GM12878 (cell line): ENCODE measurements at regions not wholly inside any gene's neighbourhood (a gene's known extent, or its start where the extent isn't known, plus 50 kb on each side); places are given as distances from the start of the nearest gene placed in this dataset.

Experiments
- ATAC-seq: fragments of 200-7000 bp; cut with Tn5 transposase; 3 replicates; pipeline ENCODE4 v1.9.1; 2020; ENCODE audit warnings: mild to moderate bottlenecking, moderate library complexity
- BruUV-seq: library from RNA; stranded (reverse); fragments of 400-500 nt; replicated peaks from 2 replicates; lab custom pipeline; 2021; lab: Mats Ljungman, UMichigan
- CTCF ChIA-PET: fragments of 300-600 bp; sonication (Branson Sonifier 250); formaldehyde crosslinking; extraction: SDS; loops from one replicate; lab custom pipeline; 2021; ENCODE audit warnings: inconsistent platforms; lab: Yijun Ruan, JAX
- POLR2A ChIA-PET: fragments of 350-600 bp; formaldehyde crosslinking; extraction: SDS; loops from one replicate; lab custom pipeline; 2021; ENCODE audit warnings: inconsistent platforms; lab: Charles Lee
- RAD21 ChIA-PET: fragments of 300-600 bp; sonication (Branson Sonifier 250); formaldehyde crosslinking; loops from one replicate; lab custom pipeline; 2023; ENCODE audit warnings: antibody characterized with exemption; ENCODE audit not compliant: unreplicated experiment; lab: Charles Lee
- SMC1A ChIA-PET: fragments of 300-600 bp; sonication (Branson Sonifier 250); formaldehyde crosslinking; loops from one replicate; lab custom pipeline; 2023; ENCODE audit not compliant: unreplicated experiment, uncharacterized antibody; lab: Charles Lee
- DNase-seq: peaks from one replicate; pipeline ENCODE4 v3.0.0-alpha.2; 2011; ENCODE audit warnings: low read depth, low spot score
- FAIRE-seq: peaks from 3 replicates; lab custom pipeline; 2011; peaks lifted over from hg19 to GRCh38; lab: Jason Lieb, UNC
- H2AFZ ChIP-seq: 2 replicates; pipeline ENCODE4 v1.6.0; 2011; ENCODE audit warnings: low read depth, low read length, control low read depth; ENCODE audit not compliant: control insufficient read depth
- H3K27ac ChIP-seq: 2 replicates; pipeline ENCODE4 v1.5.1; 2011; ENCODE audit warnings: control low read depth; ENCODE audit not compliant: control insufficient read depth, insufficient read depth
- H3K27me3 ChIP-seq, 2 experiments: replicated peaks in 1 of 2; 2 replicates each; pipeline versions ENCODE4 v1.6.0 to v1.6.1; 2011; ENCODE audit warnings: low read length in 1 of 2; ENCODE audit not compliant: control insufficient read depth in 2 of 2, insufficient read depth in 2 of 2
- H3K36me3 ChIP-seq, 2 experiments: 2 replicates each; pipeline ENCODE4 v1.5.1; 2011; ENCODE audit warnings: low read length in 1 of 2; ENCODE audit not compliant: control insufficient read depth in 2 of 2, insufficient read depth in 2 of 2
- H3K4me1 ChIP-seq: 2 replicates; pipeline ENCODE4 v1.6.1; 2011; ENCODE audit warnings: mild to moderate bottlenecking, low read length, moderate library complexity, mixed read lengths; ENCODE audit not compliant: control insufficient read depth, insufficient read depth
- H3K4me2 ChIP-seq: 2 replicates; pipeline ENCODE4 v1.6.0; 2011; ENCODE audit warnings: control low read depth; ENCODE audit not compliant: control insufficient read depth, insufficient read depth
- H3K4me3 ChIP-seq: fragments of 200-600 bp; sonication (generic); 2 replicates; pipeline ENCODE4 v1.5.1; 2016
- H3K79me2 ChIP-seq: 2 replicates; pipeline ENCODE4 v1.6.0; 2011; ENCODE audit warnings: low read length; ENCODE audit not compliant: control insufficient read depth, insufficient read depth
- H3K9ac ChIP-seq: 2 replicates; pipeline ENCODE4 v1.8.0; 2011; ENCODE audit warnings: low read length, control low read depth, mixed read lengths; ENCODE audit not compliant: control insufficient read depth, insufficient read depth
- H3K9me3 ChIP-seq: replicated peaks from 3 replicates; pipeline ENCODE4 v1.5.1; 2011; ENCODE audit warnings: mild to moderate bottlenecking, low read length; ENCODE audit not compliant: control insufficient read depth, insufficient read depth
- H4K20me1 ChIP-seq: 2 replicates; pipeline ENCODE4 v1.6.0; 2011; ENCODE audit not compliant: control insufficient read depth, insufficient read depth
- E4F1 ChIP-seq: fragments of 450-650 bp; IDR thresholded peaks from 2 replicates; pipeline ENCODE4 v1.6.1; 2018; ENCODE audit warnings: borderline replicate concordance, mild to moderate bottlenecking; ENCODE audit not compliant: partially characterized antibody
- KAT2A ChIP-seq: conservative IDR thresholded peaks from 2 replicates; pipeline ENCODE4 v1.6.1; 2011; ENCODE audit warnings: low read depth, low read length; ENCODE audit not compliant: control insufficient read depth
- PML ChIP-seq: IDR thresholded peaks from 2 replicates; pipeline ENCODE4 v1.6.1; 2012; ENCODE audit warnings: low read length, inconsistent platforms
- RUNX3 ChIP-seq: IDR thresholded peaks from 2 replicates; pipeline ENCODE4 v1.6.1; 2012; ENCODE audit warnings: low read length, inconsistent platforms
- WGBS: methylation state at CpG from one replicate; pipeline ENCODE4 v1.1.6; 2016; ENCODE audit warnings: low lambda C conversion rate; ENCODE audit not compliant: insufficient replicate concordance, insufficient coverage; ENCODE audit errors: missing lambda C conversion rate; 5-methylcytosine and 5-hydroxymethylcytosine counted together
- in situ Hi-C: fragments of 300-500 bp; cut with MboI; formaldehyde crosslinking; loops from 9 replicates; pipeline ENCODE4 v1.14.3; 2018; ENCODE audit warnings: mixed read lengths
- intact Hi-C: fragments of 100-400 bp; cut with micrococcal nuclease; formaldehyde crosslinking; loops from one replicate; pipeline ENCODE4 v1.14.2; 2022; ENCODE audit not compliant: unreplicated experiment

GRCh38 chr15:81449836-81450474 is 75.9 kb upstream of the TMC3 start:
- Histone ChIP-seq H3K9me3 (no peaks in the 10 kb centered on the region; the same call in 2 of the 3 replicates), H3K27ac (no peak overlapping the region), H3K27me3 (no peaks in the 10 kb centered on the region), H3K79me2 (no peaks in the 10 kb centered on the region), H3K36me3 (no peaks in the 10 kb centered on the region), H3K4me1 (no peaks in the 10 kb centered on the region), H4K20me1 (no peaks in the 10 kb centered on the region), H2AFZ (no peak overlapping the region), H3K4me3 (no peak overlapping the region), H3K9ac (no peak overlapping the region), H3K4me2 (no peak overlapping the region)
- ChIA-PET SMC1A (no interaction called here), CTCF (no interaction called here), POLR2A (no interaction called here), RAD21 (no interaction called here)
- no peak for TF ChIP-seq RUNX3
- no peak for TF ChIP-seq E4F1
- no peak for TF ChIP-seq PML
- no peak for TF ChIP-seq KAT2A
- intact Hi-C loops (no loop called here), in situ Hi-C loops (no loop called here)
- BruUV-seq = no TSS peak
- ATAC-seq (no peak), FAIRE-seq (no peak), DNase-seq (no peak)
- 43% methylated on average over 2 of the region's 2 CpGs for WGBS
